ENCODE measurements at regions not wholly inside any gene's neighbourhood (a gene's known extent, or its start where the extent isn't known, plus 50 kb on each side); places are given as distances from the start of the nearest gene placed in this dataset.
"Not testable (repeated sequence)": the region's sequence is repeated elsewhere in the genome, so short reads cannot be mapped to it uniquely, and the experiment has no call there.

DNA sequence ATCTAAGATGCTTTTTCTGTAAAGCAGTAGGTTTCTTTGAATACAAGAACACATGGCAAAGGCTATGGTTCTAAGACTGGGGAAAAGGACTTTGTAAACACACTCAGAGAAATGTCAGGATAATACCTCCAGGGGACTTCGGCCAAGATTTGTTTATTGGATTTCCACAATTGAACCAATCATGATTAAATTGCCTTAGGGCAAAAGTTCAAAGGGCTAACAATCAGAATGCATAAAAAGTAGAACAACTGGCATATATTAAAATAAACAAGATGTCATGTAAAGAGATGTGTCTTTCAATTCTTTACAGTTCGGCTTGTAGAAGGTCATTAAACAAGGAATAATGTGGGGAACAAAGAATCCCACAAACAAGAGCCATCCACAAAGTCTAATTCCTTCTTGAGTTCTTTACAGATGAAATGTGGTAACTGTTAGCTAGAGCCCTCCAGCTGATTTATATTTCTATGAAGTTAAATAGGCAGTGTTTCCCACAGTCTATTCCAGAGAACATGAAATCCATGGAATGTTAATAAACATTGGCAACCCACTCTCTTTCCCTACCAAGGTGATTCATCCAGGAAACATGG is 565.5 kb downstream of the ZNF608 start:
- DNase-seq (ENCODE audit: extremely low spot score, insufficient read length, low read depth) (no peak), FAIRE-seq (no peak)

GRCh38 chr5:124180299-124180874 is 566.1 kb downstream of the ZNF608 start:
- FAIRE-seq (no peak), DNase-seq (ENCODE audit: extremely low spot score, insufficient read length, low read depth) (no peak)

DNA sequence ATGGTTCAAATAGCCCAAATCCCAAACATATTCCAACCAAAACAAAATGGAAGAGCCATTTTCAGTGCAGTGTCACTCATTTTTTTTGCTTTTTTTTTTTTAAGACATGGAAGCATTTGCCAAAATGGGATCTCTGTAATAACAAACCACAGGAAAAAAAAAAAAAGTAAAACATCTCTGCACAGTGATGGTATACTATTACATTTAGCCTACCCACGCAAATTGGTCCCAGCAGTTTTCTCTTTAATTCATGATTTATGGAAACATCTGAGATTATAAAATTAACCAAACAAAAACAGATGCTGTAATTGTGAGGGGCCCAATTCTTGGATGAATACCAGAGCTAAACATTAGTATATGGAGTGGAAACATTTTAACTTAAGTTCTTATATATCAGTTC is 566.6 kb downstream of the ZNF608 start:
- no peak for DNase-seq (ENCODE audit: extremely low spot score, insufficient read length, low read depth)
- FAIRE-seq = no peak

DNA sequence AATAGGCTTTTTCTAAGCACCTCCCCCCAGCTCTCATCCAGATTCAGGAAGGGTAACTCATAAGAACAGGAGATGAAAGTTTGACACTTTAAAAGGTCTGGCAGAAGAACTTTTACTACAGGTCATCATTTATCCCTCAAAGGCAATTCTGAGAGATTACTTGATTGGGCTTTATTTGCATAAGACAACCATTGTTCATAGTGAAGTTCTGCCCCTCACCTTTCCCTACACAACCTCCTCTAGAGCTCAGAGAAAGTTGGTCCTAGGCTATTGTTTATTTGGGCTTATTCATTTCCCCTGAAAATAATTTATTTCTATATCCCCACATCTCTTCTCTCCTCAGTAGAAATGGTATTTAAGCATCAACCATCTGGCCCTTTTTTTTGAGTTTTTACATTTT is 568.4 kb downstream of the ZNF608 start:
- no peak for FAIRE-seq
- no peak for DNase-seq (ENCODE audit: extremely low spot score, insufficient read length, low read depth)

DNA sequence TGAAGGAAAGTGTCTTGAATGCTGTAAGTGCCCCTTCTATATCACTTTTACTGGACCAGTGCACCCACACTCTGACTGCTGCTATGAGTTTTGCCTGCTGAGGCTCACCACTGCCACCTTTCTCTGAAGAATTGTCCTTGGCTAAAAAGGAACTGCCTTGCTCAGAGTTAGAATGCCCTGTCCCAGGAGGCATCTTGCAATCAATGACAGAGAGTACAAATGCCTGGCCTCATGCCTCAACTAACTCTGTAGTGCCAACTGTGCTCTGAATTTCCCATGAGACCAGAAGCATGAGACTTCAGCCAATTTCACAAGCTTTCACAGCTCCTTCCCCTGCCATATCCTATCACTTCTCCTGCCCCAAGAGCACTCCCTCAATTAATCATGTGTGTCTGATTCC is 569.7 kb downstream of the ZNF608 start:
- FAIRE-seq = no peak
- no peak for DNase-seq (ENCODE audit: extremely low spot score, insufficient read length, low read depth)

DNA sequence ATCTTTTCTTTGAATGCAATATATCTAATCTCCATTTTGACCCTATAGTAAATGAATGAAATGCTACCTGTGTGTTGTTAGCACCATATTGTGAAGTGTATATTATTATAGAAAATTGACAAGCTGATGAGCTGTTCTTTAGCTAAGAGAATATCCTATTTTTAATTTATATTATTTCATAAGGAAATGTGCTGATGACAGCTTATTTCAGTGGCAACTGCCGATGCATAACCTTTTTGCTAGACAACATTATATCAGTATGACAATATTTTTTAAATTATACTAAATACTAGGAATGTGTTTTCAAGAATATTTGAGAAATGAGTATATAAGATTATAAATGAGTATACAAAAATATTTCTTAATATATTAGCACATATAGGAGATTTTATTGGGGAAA is 573.1 kb downstream of the ZNF608 start:
- DNase-seq (ENCODE audit: extremely low spot score, insufficient read length, low read depth) (no peak), FAIRE-seq (no peak)

GRCh38 chr5:124172389-124173003 is 573.9 kb downstream of the ZNF608 start:
- FAIRE-seq (no peak), DNase-seq (ENCODE audit: extremely low spot score, insufficient read length, low read depth) (no peak)

GRCh38 chr5:124168093-124168492 is 578.3 kb downstream of the ZNF608 start:
- FAIRE-seq; DNase-seq (ENCODE audit: extremely low spot score, insufficient read length, low read depth): not testable (repeated sequence)

- no peak for DNase-seq (ENCODE audit: extremely low spot score, insufficient read length, low read depth)
- FAIRE-seq = no peak
Observed at GRCh38 chr5:124162767-124163532, 583.5 kb downstream of the ZNF608 start.

- DNase-seq (ENCODE audit: extremely low spot score, insufficient read length, low read depth) (no peak), FAIRE-seq (no peak)
Observed at GRCh38 chr5:124161266-124161665, 585.2 kb downstream of the ZNF608 start.

DNA sequence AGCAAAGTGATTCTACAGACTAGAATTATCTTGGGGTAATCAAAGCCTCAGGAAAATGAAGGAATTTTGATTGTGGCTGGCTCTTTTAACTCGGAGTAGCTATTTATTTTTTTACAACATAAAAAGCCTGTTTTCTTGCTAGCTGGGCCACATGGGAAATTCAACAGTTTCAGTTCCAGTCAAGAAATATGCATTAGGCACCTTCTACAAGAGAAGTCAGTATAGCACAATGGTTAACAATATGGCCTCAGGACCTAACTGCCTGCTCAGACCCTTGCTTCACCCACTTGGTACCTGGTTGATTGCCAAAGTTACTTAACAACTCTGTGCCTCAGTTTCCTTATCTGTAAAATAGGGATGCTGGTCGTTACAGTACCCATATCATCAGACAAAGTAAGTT is 586.2 kb downstream of the ZNF608 start:
- FAIRE-seq (no peak), DNase-seq (ENCODE audit: extremely low spot score, insufficient read length, low read depth) (no peak)

DNA sequence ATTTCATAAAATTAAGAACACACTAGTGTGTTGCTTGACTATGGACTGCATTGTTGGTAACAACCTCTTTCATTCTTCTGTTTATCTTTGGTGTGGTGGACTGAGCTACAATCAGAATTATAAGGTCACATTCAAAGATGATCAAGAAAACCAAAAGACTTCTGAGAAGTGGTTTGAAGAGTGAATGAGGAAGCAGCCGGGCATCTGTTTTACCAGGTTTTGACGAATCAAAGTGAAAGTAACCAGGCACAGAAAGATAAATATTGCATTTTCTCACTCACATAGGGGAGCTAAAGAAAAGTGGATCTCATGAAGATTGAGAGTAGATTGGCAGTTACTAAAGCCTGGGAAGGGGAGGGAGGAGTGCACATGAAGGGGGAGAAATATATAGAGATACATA is 589.1 kb downstream of the ZNF608 start:
- DNase-seq (ENCODE audit: extremely low spot score, insufficient read length, low read depth) (no peak), FAIRE-seq (no peak)

GRCh38 chr5:124156415-124156996 is 589.9 kb downstream of the ZNF608 start:
- no peak for DNase-seq (ENCODE audit: extremely low spot score, insufficient read length, low read depth)
- FAIRE-seq = no peak

DNA sequence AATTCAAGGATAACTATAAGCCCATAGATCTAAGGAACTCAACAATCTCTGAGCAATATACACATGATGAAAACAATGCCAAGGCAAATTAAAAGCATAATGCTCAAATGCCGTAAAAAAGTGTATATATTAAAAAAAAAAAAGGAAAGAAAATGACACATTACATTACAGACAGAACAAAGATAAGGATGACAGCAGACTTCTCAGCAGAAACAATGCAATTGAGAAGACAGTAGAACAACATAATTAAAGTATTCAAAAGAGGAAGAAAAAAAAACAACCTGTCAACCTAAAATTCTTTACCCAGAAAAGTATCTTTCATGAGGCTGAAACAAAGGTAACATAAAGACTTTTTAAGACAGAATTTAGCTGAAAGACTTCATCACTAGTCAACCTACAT is 591.7 kb downstream of the ZNF608 start:
- DNase-seq (ENCODE audit: extremely low spot score, insufficient read length, low read depth) = no peak
- no peak for FAIRE-seq

GRCh38 chr5:124153588-124153987 is 592.9 kb downstream of the ZNF608 start:
- no peak for FAIRE-seq
- DNase-seq (ENCODE audit: extremely low spot score, insufficient read length, low read depth) = no peak

- DNase-seq (ENCODE audit: extremely low spot score, insufficient read length, low read depth) = no peak
Observed at GRCh38 chr5:124148574-124148973, 597.9 kb downstream of the ZNF608 start.

DNA sequence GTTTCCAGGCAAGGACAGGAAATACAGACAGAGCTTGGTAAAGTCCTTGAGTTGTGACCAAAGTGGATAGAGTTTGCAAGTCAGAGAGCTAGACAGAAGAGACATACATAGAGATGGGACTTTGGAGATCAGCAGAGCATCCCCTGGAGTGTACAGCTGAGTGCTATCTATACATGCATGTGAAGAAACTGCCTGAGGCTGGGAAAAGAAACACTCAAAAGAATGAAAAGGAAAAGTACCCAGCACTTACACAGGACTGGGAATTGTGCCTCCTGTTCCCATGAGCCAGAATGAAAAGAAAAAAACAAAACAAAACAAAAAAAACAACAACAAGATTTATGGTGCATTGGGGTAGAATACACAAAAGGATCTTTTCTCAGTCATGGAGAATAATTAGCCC is 606.4 kb downstream of the ZNF608 start:
- no peak for FAIRE-seq

More at GRCh38 chr5:124148574-124148973, 597.9 kb downstream of the ZNF608 start:
- FAIRE-seq = no peak

DNA sequence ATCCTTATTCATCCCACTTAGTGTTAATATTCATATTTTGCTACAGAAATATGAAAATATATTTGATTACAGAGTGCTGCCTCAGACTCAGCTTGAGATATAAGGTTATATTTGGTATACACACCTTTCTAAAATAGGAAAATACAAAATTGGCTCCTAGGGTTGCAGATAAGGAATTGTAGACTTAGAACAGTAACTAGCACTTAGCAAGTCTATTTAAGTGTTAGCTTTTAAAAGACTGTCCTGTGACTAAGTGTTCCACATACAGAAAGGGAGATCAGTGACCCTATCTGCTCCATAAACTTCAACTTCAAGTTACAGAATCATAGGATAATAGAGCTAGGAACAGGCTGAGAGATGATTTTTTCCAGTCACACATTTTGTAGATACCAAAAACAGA is 607.0 kb downstream of the ZNF608 start:
- no peak for FAIRE-seq

More for the DNA sequence above, 606.4 kb downstream of the ZNF608 start:
- DNase-seq (ENCODE audit: extremely low spot score, insufficient read length, low read depth) = no peak

DNA sequence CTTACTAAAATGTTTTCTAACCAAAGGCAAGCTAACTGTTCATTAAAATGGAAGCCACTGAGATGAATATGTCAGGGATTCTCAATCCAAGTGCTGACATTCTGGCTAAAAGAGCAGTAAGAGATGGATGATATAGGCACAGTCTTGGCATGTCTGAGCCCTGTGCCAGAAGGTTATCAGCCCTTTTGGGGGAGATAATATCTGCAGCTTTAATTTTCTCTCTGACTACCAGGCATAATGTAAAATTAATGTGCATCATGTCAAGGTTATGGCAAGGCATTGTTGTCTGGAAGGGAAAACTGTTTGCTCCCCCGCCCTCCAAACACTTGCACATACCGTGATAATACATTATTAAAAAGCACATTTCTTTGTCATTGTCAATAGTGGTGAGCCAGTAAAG is 609.8 kb downstream of the ZNF608 start:
- FAIRE-seq (no peak), DNase-seq (ENCODE audit: extremely low spot score, insufficient read length, low read depth) (no peak)

More for the DNA sequence above, 607.0 kb downstream of the ZNF608 start:
- no peak for DNase-seq (ENCODE audit: extremely low spot score, insufficient read length, low read depth)

DNA sequence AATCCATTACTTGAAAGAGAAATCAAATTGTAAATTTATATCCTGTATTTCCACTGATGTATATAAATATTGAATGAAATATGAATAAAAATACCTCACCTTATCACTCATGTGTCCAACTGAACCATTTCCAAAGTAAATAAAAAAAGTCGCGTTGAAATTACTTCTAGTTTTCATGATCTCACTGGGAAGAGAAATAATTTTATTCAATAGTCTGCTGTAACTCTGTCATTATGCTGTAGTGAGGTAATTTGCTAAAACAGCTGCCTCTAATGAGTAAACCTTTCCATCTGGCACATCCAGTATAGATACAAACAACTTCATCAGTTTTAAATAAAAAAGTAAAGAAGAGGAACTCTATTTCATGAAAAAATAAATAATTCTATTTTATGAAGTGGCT is 611.5 kb downstream of the ZNF608 start:
- DNase-seq (ENCODE audit: extremely low spot score, insufficient read length, low read depth) = no peak

DNA sequence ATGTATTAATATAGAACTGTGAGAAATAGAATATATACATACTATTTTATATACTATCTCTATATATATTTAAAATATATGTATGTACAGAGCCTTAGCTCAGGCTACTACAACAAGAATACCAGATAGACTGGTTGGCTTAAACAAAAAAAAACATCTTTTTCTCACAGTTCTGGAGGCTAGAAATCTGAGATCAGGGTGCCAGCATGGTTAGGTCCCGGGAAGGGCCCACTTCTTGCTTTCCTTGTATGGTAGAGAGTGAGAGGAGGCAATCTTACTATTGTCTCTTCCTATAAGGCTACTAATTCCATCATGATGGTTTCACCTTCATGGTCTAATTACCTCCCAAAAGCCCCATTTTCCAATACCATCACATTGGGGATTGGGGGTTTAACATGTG is 613.0 kb downstream of the ZNF608 start:
- FAIRE-seq (no peak), DNase-seq (ENCODE audit: extremely low spot score, insufficient read length, low read depth) (no peak)

More for the DNA sequence above, 611.5 kb downstream of the ZNF608 start:
- no peak for FAIRE-seq

Data from GM18507 (cell line).